ENCODE measurements at regions not wholly inside any gene's neighbourhood (a gene's known extent, or its start where the extent isn't known, plus 50 kb on each side); places are given as distances from the start of the nearest gene placed in this dataset.
"Not testable (repeated sequence)": the region's sequence is repeated elsewhere in the genome, so short reads cannot be mapped to it uniquely, and the experiment has no call there.

GRCh38 chr14:106511006-106511799 is 984.8 kb downstream of the TMEM121 start:
- Histone ChIP-seq H3K27me3 (ENCODE audit: low read depth) (peaks cover 19% of the 10 kb centered on the region), H3K27ac (no peak overlapping the region), H3K4me3 (no peak overlapping the region), H3K9me3 (no peaks in the 10 kb centered on the region), H3K4me1 (no peaks in the 10 kb centered on the region), H3K36me3 (no peaks in the 10 kb centered on the region)
- no peak for TF ChIP-seq CTCF (IDR thresholded peaks at IDR 0.05)
- ATAC-seq (no peak), DNase-seq (no peak)
- intact Hi-C loops (cut with DNase I), result no loop called here

- H3K27ac ChIP-seq, result no peak overlapping the region
- no peaks in the 10 kb centered on the region for H3K36me3 ChIP-seq
- TF ChIP-seq CTCF (IDR thresholded peaks at IDR 0.05), result no peak
- ATAC-seq, result no peak
- intact Hi-C loops (cut with DNase I), result no loop called here
- no peaks in the 10 kb centered on the region for H3K4me1 ChIP-seq
- H3K4me3 ChIP-seq, result no peak overlapping the region
- DNase-seq, result no peak
- peaks cover 16% of the 10 kb centered on the region for H3K27me3 ChIP-seq (ENCODE audit: low read depth)
- no peaks in the 10 kb centered on the region for H3K9me3 ChIP-seq
These were observed 985.4 kb downstream of the TMEM121 start for GRCh38 chr14:106511800-106512198.

GRCh38 chr14:106513302-106513701 is 986.9 kb downstream of the TMEM121 start:
- intact Hi-C loops (cut with DNase I), result no loop called here
- H3K36me3 ChIP-seq, result no peaks in the 10 kb centered on the region
- TF ChIP-seq CTCF (IDR thresholded peaks at IDR 0.05), result no peak
- H3K9me3 ChIP-seq, result no peaks in the 10 kb centered on the region
- H3K27me3 ChIP-seq (ENCODE audit: low read depth), result peaks cover 10% of the 10 kb centered on the region
- H3K4me1 ChIP-seq, result no peaks in the 10 kb centered on the region
- ATAC-seq (no peak), DNase-seq (no peak)
- no peak overlapping the region for H3K4me3 ChIP-seq
- no peak overlapping the region for H3K27ac ChIP-seq

GRCh38 chr14:106518054-106518943 is 991.9 kb downstream of the TMEM121 start:
- peak; percentile 26 for TF ChIP-seq CTCF (IDR thresholded peaks at IDR 0.05)

GRCh38 chr14:106522118-106522517 is 995.7 kb downstream of the TMEM121 start:
- intact Hi-C loops (cut with DNase I); H3K9me3 ChIP-seq; H3K4me1 ChIP-seq; H3K27ac ChIP-seq; ATAC-seq; H3K4me3 ChIP-seq; H3K27me3 ChIP-seq (ENCODE audit: low read depth); H3K36me3 ChIP-seq; DNase-seq: not testable (repeated sequence)

More at GRCh38 chr14:106518054-106518943, 991.9 kb downstream of the TMEM121 start:
- intact Hi-C loops (cut with DNase I), result no loop called here
- Histone ChIP-seq H3K27ac (no peak overlapping the region), H3K4me1 (no peaks in the 10 kb centered on the region), H3K4me3 (no peak overlapping the region), H3K9me3 (no peaks in the 10 kb centered on the region), H3K36me3 (no peaks in the 10 kb centered on the region), H3K27me3 (ENCODE audit: low read depth) (no peaks in the 10 kb centered on the region)
- no peak for ATAC-seq
- peak; percentile 72 for DNase-seq

- intact Hi-C loops (cut with DNase I), result no loop called here
- no peak overlapping the region for H3K4me3 ChIP-seq
- no peaks in the 10 kb centered on the region for H3K36me3 ChIP-seq
- H3K4me1 ChIP-seq, result no peaks in the 10 kb centered on the region
- no peak for TF ChIP-seq CTCF (IDR thresholded peaks at IDR 0.05)
- no peak overlapping the region for H3K27ac ChIP-seq
- no peak for ATAC-seq
- no peak for DNase-seq
- H3K9me3 ChIP-seq, result no peaks in the 10 kb centered on the region
- H3K27me3 ChIP-seq (ENCODE audit: low read depth), result peaks cover 12% of the 10 kb centered on the region
These were observed 996.6 kb downstream of the TMEM121 start for GRCh38 chr14:106522990-106523389.

Measured in lower lobe of right lung (tissue), 2 donors.